Heart right ventricle (tissue), 16 donors: ENCODE measurements at regions not wholly inside any gene's neighbourhood (a gene's known extent, or its start where the extent isn't known, plus 50 kb on each side); places are given as distances from the start of the nearest gene placed in this dataset.
A peak's percentile ranks its signal among the peaks of the same experiment; 100 is the strongest.

Source experiments
- ATAC-seq, 8 donors: fragments of 200-7000 bp; cut with Tn5 transposase; one replicate each; pipeline ENCODE4 v1.9.1; 2020; ENCODE audit warnings: mild to moderate bottlenecking in 8 of 8, moderate library complexity in 8 of 8, moderate number of reproducible peaks in 1 of 8
- DNase-seq, 2 donors: peaks; one replicate each; pipeline ENCODE4 v3.0.0-alpha.2; 2020
- H3K27ac ChIP-seq, 10 donors: fragments of 200-600 bp; sonication (generic) in 2 of 10; one replicate each; pipeline versions ENCODE4 v1.5.0 to v1.8.0; 2020 to 2022; ENCODE audit warnings: mild to moderate bottlenecking in 3 of 10
- H3K27me3 ChIP-seq, 7 donors: fragments of 200-600 bp; one replicate each; pipeline ENCODE4 v1.8.0; 2021 to 2022; ENCODE audit warnings: mild to moderate bottlenecking in 2 of 7
- H3K36me3 ChIP-seq, 9 donors: fragments of 200-600 bp; sonication (generic) in 1 of 9; one replicate each; pipeline versions ENCODE4 v1.5.0 to v1.8.0; 2020 to 2022; ENCODE audit warnings: mild to moderate bottlenecking in 2 of 9
- H3K4me1 ChIP-seq, 9 donors: fragments of 200-600 bp; sonication (generic) in 1 of 9; one replicate each; pipeline versions ENCODE4 v1.5.0 to v1.8.0; 2020 to 2022; ENCODE audit warnings: mild to moderate bottlenecking in 4 of 9
- H3K4me3 ChIP-seq, 10 donors: fragments of 200-600 bp; sonication (generic) in 2 of 10; one replicate each; pipeline versions ENCODE4 v1.5.0 to v1.8.0; 2020 to 2022; ENCODE audit warnings: mild to moderate bottlenecking in 7 of 10, moderate library complexity in 2 of 10
- H3K9me3 ChIP-seq, 11 donors: fragments of 200-600 bp in 10 of 11; sonication (generic) in 2 of 11; one replicate each; pipeline versions ENCODE4 v1.5.0 to v1.8.0; 2013 to 2022; ENCODE audit warnings: mild to moderate bottlenecking in 2 of 11, control low read depth in 1 of 11, moderate library complexity in 1 of 11
- WGBS, 2 donors: extraction: QIAGEN DNeasy Blood & Tissue Kit; methylation state at CpG; one replicate each; pipeline ENCODE4 v1.1.7; 2013; ENCODE audit warnings: inconsistent platforms in 1 of 2; 5-methylcytosine and 5-hydroxymethylcytosine counted together
- intact Hi-C, 10 donors: fragments of 100-400 bp; cut with DNase I; formaldehyde crosslinking; loops; one replicate each; pipeline versions ENCODE4 v1.11.1 to v1.14.2; 2022
- TF ChIP-seq, protein P1 (sequence below), 9 donors: fragments of 200-600 bp; sonication (generic) in 2 of 9; IDR thresholded peaks; one replicate each; pipeline versions ENCODE4 v1.5.0 to v1.8.0; 2021 to 2022; ENCODE audit warnings: antibody characterized with exemption in 9 of 9, mild to moderate bottlenecking in 5 of 9, moderate library complexity in 1 of 9
- donor health status: Arrhythmogenic right ventricular cardiomyopathy.
- donor health status: ischemic (EF 13 %, LVEDD 7.1; RV severe dilation, severe dysfunction).
- donor health status: healthy with polysubstance abuse.
- donor health status: DM: no; HTN: yes; CAD: no.
- donor health status: DM: no; HTN: no; CAD: no.
- donor health status: ischemic (EF 25% LVEDD 6.9; RV normal size, moderate dysfunction).
- donor health status: ischemic (EF 25% LVEDD 5.7; RV mildly dilated, moderate dysfunction).
- donor health status: healthy.
- donor health status: DM: yes; HTN: yes; CAD: no.
- donor health status: Ischemic cardiomyopathy.
- donor health status: ischemic (EF 35%, LVEDD 5.7; RV mildly dilated, moderate dysfunction).
- donor health status: nonischemic (EF 11% LVEDD 7.7; RV severe dilation, severe dysfunction).
- donor health status: DM: yes; HTN: yes; CAD: no.
- donor health status: PGD.
- donor health status: ischemic (EF 29% LVEDD 5.4; RV normal size, mild dysfunction).
- donor health status: nonischemic (EF 23%, LVEDD 6.1; RV moderate dilation, normal function).

- no peaks in the 10 kb centered on the region for H3K27me3 ChIP-seq
- no peaks in the 10 kb centered on the region for H3K36me3 ChIP-seq
- no peak overlapping the region for H3K27ac ChIP-seq
- 36 to 46% methylated on average over 5 of the region's 5 CpGs for WGBS, 2 donors
- peak in 2 of 8 donors; percentile 31 to 55 for ATAC-seq
- TF ChIP-seq, protein P1, sequence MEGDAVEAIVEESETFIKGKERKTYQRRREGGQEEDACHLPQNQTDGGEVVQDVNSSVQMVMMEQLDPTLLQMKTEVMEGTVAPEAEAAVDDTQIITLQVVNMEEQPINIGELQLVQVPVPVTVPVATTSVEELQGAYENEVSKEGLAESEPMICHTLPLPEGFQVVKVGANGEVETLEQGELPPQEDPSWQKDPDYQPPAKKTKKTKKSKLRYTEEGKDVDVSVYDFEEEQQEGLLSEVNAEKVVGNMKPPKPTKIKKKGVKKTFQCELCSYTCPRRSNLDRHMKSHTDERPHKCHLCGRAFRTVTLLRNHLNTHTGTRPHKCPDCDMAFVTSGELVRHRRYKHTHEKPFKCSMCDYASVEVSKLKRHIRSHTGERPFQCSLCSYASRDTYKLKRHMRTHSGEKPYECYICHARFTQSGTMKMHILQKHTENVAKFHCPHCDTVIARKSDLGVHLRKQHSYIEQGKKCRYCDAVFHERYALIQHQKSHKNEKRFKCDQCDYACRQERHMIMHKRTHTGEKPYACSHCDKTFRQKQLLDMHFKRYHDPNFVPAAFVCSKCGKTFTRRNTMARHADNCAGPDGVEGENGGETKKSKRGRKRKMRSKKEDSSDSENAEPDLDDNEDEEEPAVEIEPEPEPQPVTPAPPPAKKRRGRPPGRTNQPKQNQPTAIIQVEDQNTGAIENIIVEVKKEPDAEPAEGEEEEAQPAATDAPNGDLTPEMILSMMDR (IDR thresholded peaks at IDR 0.05) = no peak
- intact Hi-C loops = no loop called here
- DNase-seq = no peak
- H3K9me3 ChIP-seq = no peaks in the 10 kb centered on the region
- no peak overlapping the region for H3K4me3 ChIP-seq
- peaks cover 0 to 4% (median 0%) of the 10 kb centered on the region in 9 donors for H3K4me1 ChIP-seq
Observed at GRCh38 chr12:41709463-41710285, 435.0 kb downstream of the GXYLT1 start.

- no peak overlapping the region for H3K4me3 ChIP-seq
- ATAC-seq = no peak
- DNase-seq = no peak
- TF ChIP-seq, protein P1 (IDR thresholded peaks at IDR 0.05) = no peak
- no peaks in the 10 kb centered on the region for H3K9me3 ChIP-seq
- H3K4me1 ChIP-seq = peaks cover 0 to 4% (median 0%) of the 10 kb centered on the region in 9 donors
- H3K27me3 ChIP-seq = no peaks in the 10 kb centered on the region
- 91 to 93% methylated on average over 3 of the region's 3 CpGs for WGBS, 2 donors
- no peak overlapping the region for H3K27ac ChIP-seq
- intact Hi-C loops = no loop called here
- no peaks in the 10 kb centered on the region for H3K36me3 ChIP-seq
Observed at GRCh38 chr12:41709012-41709411, 435.7 kb downstream of the GXYLT1 start.

- WGBS, 2 donors = 86 to 88% methylated on average over 1 of the region's 1 CpG
- H3K4me3 ChIP-seq = no peak overlapping the region
- H3K27me3 ChIP-seq = no peaks in the 10 kb centered on the region
- H3K4me1 ChIP-seq = peaks cover 0 to 4% (median 0%) of the 10 kb centered on the region in 9 donors
- ATAC-seq = no peak
- no peak overlapping the region for H3K27ac ChIP-seq
- no peaks in the 10 kb centered on the region for H3K36me3 ChIP-seq
- TF ChIP-seq, protein P1 (IDR thresholded peaks at IDR 0.05) = no peak
- intact Hi-C loops = no loop called here
- DNase-seq = no peak
- H3K9me3 ChIP-seq = no peaks in the 10 kb centered on the region
Observed at GRCh38 chr12:41706376-41706775, 438.3 kb downstream of the GXYLT1 start.

GRCh38 chr12:41701943-41702601, 442.6 kb downstream of the GXYLT1 start:
- no peak overlapping the region for H3K4me3 ChIP-seq
- ATAC-seq = no peak
- WGBS, 2 donors = 44 to 63% methylated on average over 2 of the region's 2 CpGs

More at GRCh38 chr12:41701943-41702601, 442.6 kb downstream of the GXYLT1 start:
- TF ChIP-seq, protein P1 (IDR thresholded peaks at IDR 0.05) = no peak
- no peak for DNase-seq
- intact Hi-C loops = no loop called here
- Histone ChIP-seq H3K36me3 (no peaks in the 10 kb centered on the region), H3K4me1 (no peaks in the 10 kb centered on the region), H3K27me3 (no peaks in the 10 kb centered on the region), H3K9me3 (no peaks in the 10 kb centered on the region), H3K27ac (no peak overlapping the region)
